Gastrocnemius medialis (tissue), 4 donors: ENCODE measurements at regions not wholly inside any gene's neighbourhood (a gene's known extent, or its start where the extent isn't known, plus 50 kb on each side); places are given as distances from the start of the nearest gene placed in this dataset.

Experiments
- ATAC-seq, 2 donors: fragments of 150-250 bp; one replicate each; pipeline ENCODE4 v1.9.1; 2016
- DNase-seq, 2 donors: peaks; one replicate each; pipeline ENCODE4 v3.0.0-alpha.2; 2019
- H3K27ac ChIP-seq, 4 donors: fragments of 200-600 bp; sonication (generic); 1 replicate in 1 of 4; 2 replicates in 3 of 4; pipeline ENCODE4 v1.5.1; 2016 to 2018; ENCODE audit warnings: mild to moderate bottlenecking in 2 of 4, moderate library complexity in 1 of 4
- H3K27me3 ChIP-seq, 3 donors: fragments of 200-600 bp; sonication (generic) in 2 of 3; 1 replicate in 1 of 3; 2 replicates in 2 of 3; pipeline versions ENCODE4 v1.5.1 to v1.6.0; 2016 to 2019; ENCODE audit warnings: mild to moderate bottlenecking in 1 of 3, moderate library complexity in 1 of 3
- H3K36me3 ChIP-seq, 2 donors: fragments of 200-600 bp; sonication (generic) in 1 of 2; one replicate each; pipeline ENCODE4 v1.5.1; 2017 to 2018
- H3K4me1 ChIP-seq, 2 donors: fragments of 200-600 bp; sonication (generic) in 1 of 2; one replicate each; pipeline ENCODE4 v1.5.1; 2016 to 2017; ENCODE audit warnings: mild to moderate bottlenecking in 2 of 2
- H3K4me3 ChIP-seq, 4 donors: fragments of 200-600 bp; sonication (generic) in 3 of 4; 1 replicate in 1 of 4; 2 replicates in 3 of 4; pipeline ENCODE4 v1.5.1; 2016 to 2019; ENCODE audit warnings: mild to moderate bottlenecking in 2 of 4
- H3K9me3 ChIP-seq, 3 donors: fragments of 200-600 bp; sonication (generic) in 2 of 3; 1 replicate in 1 of 3; 2 replicates in 2 of 3; pipeline ENCODE4 v1.5.1; 2016 to 2019
- POLR2A ChIP-seq, 2 donors: fragments of 450-650 bp; IDR thresholded peaks; one replicate each; pipeline ENCODE4 v1.6.1; 2017; ENCODE audit warnings: antibody characterized with exemption in 2 of 2, mild to moderate bottlenecking in 2 of 2, moderate library complexity in 2 of 2
- in situ Hi-C, 4 donors: fragments of 200-750 bp; cut with MboI; loops; one replicate each; pipeline versions ENCODE4 v1.15.0 to v1.8.0; 2017; ENCODE audit warnings: low sequenced_read_pairs in 4 of 4
- intact Hi-C: fragments of 100-400 bp; cut with DNase I; formaldehyde crosslinking; loops from one replicate; pipeline ENCODE4 v1.15.1; 2023; ENCODE audit warnings: low total_unique reads
- TF ChIP-seq, protein P1 (sequence below), 5 experiments: fragments of 450-650 bp in 3 of 5; fragments of 200-600 bp in 2 of 5; sonication (generic) in 2 of 5; IDR thresholded peaks in 4 of 5; conservative IDR thresholded peaks in 1 of 5; 1 replicate in 4 of 5; 2 replicates in 1 of 5; pipeline ENCODE4 v1.5.1; 2016 to 2019; ENCODE audit warnings: antibody characterized with exemption in 5 of 5, mild to moderate bottlenecking in 3 of 5, moderate library complexity in 3 of 5

DNA sequence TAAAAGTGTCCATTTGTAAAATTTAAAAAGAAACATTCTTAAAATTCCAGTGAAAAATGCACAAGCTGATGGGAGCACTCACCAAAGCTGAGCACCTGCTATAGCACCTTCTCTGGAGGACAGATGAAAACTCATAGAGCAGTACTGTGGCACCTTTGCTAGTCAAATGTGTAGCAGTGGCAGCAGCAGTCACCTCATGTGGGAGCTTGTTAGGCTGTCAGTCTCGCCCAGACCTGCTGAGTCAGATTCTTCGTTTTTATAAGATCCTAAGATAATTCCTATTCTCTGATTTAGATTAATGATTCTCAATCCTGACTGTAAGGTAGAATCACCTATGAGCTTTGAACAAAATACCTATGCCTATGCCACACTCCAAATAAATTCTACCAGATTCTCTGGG lies 325.8 kb downstream of the RPL10L start:
- H3K9me3 ChIP-seq: no peaks in the 10 kb centered on the region
- H3K27me3 ChIP-seq: no peaks in the 10 kb centered on the region
- TF ChIP-seq POLR2A (IDR thresholded peaks at IDR 0.05): no peak
- TF ChIP-seq, protein P1, sequence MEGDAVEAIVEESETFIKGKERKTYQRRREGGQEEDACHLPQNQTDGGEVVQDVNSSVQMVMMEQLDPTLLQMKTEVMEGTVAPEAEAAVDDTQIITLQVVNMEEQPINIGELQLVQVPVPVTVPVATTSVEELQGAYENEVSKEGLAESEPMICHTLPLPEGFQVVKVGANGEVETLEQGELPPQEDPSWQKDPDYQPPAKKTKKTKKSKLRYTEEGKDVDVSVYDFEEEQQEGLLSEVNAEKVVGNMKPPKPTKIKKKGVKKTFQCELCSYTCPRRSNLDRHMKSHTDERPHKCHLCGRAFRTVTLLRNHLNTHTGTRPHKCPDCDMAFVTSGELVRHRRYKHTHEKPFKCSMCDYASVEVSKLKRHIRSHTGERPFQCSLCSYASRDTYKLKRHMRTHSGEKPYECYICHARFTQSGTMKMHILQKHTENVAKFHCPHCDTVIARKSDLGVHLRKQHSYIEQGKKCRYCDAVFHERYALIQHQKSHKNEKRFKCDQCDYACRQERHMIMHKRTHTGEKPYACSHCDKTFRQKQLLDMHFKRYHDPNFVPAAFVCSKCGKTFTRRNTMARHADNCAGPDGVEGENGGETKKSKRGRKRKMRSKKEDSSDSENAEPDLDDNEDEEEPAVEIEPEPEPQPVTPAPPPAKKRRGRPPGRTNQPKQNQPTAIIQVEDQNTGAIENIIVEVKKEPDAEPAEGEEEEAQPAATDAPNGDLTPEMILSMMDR (IDR thresholded peaks at IDR 0.05 in 4 of 5, conservative IDR thresholded peaks at IDR 0.05 in 1 of 5): no peak
- H3K4me1 ChIP-seq: no peaks in the 10 kb centered on the region
- no peaks in the 10 kb centered on the region for H3K36me3 ChIP-seq
- H3K27ac ChIP-seq: no peak overlapping the region
- intact Hi-C loops: no loop called here
- DNase-seq: no peak
- no peak overlapping the region for H3K4me3 ChIP-seq
- no peak for ATAC-seq
- in situ Hi-C loops: no loop called here

DNA sequence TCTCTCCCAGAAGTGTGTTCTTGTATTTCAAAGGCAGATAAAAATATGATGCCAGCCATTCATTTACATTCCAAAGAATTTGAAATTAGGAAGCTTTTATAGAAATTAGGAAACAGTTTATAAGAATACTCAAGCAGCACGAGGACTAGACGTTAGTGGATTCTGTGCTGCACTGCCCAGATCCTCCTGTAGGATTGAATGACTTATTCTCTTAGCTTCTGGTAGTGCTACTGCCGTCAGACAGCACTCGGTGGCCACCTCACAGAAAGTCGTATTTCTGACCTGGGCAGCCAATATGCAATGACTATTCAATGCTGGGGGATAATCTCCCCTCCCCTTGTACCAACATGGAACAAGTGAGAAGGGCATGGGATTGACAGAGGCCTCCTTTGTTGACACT lies 326.4 kb downstream of the RPL10L start:
- DNase-seq (no peak), ATAC-seq (no peak)
- Histone ChIP-seq H3K27ac (no peak overlapping the region), H3K9me3 (no peaks in the 10 kb centered on the region), H3K4me1 (no peaks in the 10 kb centered on the region), H3K36me3 (no peaks in the 10 kb centered on the region), H3K27me3 (no peaks in the 10 kb centered on the region), H3K4me3 (no peak overlapping the region)
- in situ Hi-C loops: no loop called here
- no peak for TF ChIP-seq POLR2A (IDR thresholded peaks at IDR 0.05)
- TF ChIP-seq, protein P1 (IDR thresholded peaks at IDR 0.05 in 4 of 5, conservative IDR thresholded peaks at IDR 0.05 in 1 of 5): no peak
- intact Hi-C loops: no loop called here

DNA sequence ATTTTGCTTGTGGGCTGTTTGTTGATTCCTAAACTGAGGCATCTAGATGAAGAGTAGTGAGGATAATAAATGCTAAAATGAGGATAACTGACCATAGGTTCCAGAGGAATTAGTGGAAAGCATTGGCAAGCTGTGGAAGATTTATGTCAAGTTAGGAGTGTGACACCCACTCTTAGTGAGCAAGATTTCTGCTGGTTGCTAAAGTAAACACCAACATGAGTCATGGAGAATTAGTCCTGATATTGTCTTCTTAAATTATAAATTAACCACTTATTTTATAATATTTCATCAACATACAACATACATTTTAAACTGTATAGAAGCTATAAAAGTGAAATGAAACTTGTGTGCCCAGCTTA lies 328.2 kb downstream of the RPL10L start:
- Histone ChIP-seq H3K4me3 (no peak overlapping the region), H3K27me3 (no peaks in the 10 kb centered on the region), H3K27ac (no peak overlapping the region), H3K4me1 (no peaks in the 10 kb centered on the region), H3K9me3 (no peaks in the 10 kb centered on the region), H3K36me3 (no peaks in the 10 kb centered on the region)
- TF ChIP-seq, protein P1 (IDR thresholded peaks at IDR 0.05 in 4 of 5, conservative IDR thresholded peaks at IDR 0.05 in 1 of 5): no peak
- TF ChIP-seq POLR2A (IDR thresholded peaks at IDR 0.05): no peak
- no peak for DNase-seq
- in situ Hi-C loops: no loop called here
- ATAC-seq: no peak
- intact Hi-C loops: no loop called here

DNA sequence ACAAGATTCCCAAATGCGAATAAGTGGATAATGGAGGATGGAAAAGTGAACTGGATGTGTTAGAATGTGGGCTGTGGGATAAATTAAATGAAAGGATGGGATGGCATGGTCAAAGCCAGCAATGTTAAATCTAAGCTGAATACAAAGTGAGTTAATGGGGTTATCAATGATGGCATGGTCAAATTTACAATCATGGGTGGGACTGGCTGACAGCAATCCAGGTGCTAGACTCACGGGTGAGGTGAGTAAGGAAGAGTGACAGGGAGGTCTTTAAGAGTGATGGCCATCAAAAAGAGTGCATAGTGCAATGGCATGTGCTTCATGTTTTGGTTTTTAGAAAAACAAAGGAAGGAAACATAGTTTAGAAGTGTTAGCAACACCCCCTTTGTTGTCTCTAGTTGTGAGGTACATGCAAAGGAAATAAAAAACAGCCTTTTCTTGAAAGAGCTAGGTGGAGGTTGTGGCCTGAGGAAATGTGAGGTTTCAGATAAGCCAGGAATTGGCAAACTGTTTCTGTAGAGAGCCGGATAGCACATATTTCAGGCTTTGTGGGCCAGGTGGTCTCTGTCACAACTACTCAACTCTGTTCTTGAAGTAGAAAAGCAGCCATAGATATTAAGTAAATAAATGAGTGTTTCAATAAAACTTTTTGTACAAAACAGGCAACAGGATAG lies 328.7 kb downstream of the RPL10L start:
- Histone ChIP-seq H3K36me3 (no peaks in the 10 kb centered on the region), H3K4me3 (no peak overlapping the region), H3K4me1 (no peaks in the 10 kb centered on the region), H3K27ac (no peak overlapping the region), H3K27me3 (no peaks in the 10 kb centered on the region), H3K9me3 (no peaks in the 10 kb centered on the region)
- DNase-seq (no peak), ATAC-seq (no peak)
- intact Hi-C loops (no loop called here), in situ Hi-C loops (no loop called here)
- TF ChIP-seq, protein P1 (IDR thresholded peaks at IDR 0.05 in 4 of 5, conservative IDR thresholded peaks at IDR 0.05 in 1 of 5): no peak
- no peak for TF ChIP-seq POLR2A (IDR thresholded peaks at IDR 0.05)

DNA sequence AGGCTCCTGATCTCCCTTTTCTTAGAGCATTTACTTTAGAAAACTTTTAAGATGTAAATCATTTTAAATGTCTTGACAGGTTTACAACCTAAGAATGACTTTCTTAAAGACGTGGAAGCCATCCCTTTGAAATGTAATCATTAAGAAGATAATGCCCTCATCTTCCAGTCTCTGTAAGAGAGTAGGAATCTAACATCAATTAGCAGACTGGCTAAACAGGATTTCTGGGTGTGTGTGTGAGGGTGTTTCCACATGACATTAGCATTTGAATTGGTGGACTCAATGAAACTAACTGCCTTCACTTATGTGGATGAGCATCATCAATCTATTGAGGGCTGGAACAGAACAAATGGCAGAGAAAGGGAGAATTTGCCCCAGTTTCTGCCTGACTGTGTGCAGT lies 329.5 kb downstream of the RPL10L start:
- no peak for DNase-seq
- in situ Hi-C loops: no loop called here

More for the DNA sequence above, 329.5 kb downstream of the RPL10L start:
- no peak overlapping the region for H3K27ac ChIP-seq
- no peaks in the 10 kb centered on the region for H3K9me3 ChIP-seq
- H3K36me3 ChIP-seq: no peaks in the 10 kb centered on the region
- TF ChIP-seq, protein P1 (IDR thresholded peaks at IDR 0.05 in 4 of 5, conservative IDR thresholded peaks at IDR 0.05 in 1 of 5): no peak
- TF ChIP-seq POLR2A (IDR thresholded peaks at IDR 0.05): no peak
- no peak for ATAC-seq
- no peaks in the 10 kb centered on the region for H3K27me3 ChIP-seq
- intact Hi-C loops: no loop called here
- no peaks in the 10 kb centered on the region for H3K4me1 ChIP-seq
- H3K4me3 ChIP-seq: no peak overlapping the region
